ENCODE measurements at regions not wholly inside any gene's neighbourhood (a gene's known extent, or its start where the extent isn't known, plus 50 kb on each side); places are given as distances from the start of the nearest gene placed in this dataset.
"Not testable (repeated sequence)": the region's sequence is repeated elsewhere in the genome, so short reads cannot be mapped to it uniquely, and the experiment has no call there.

- H3K36me3 Mint-ChIP-seq (ENCODE audit: low read depth); H3K9me3 Mint-ChIP-seq; H3K27me3 Mint-ChIP-seq (ENCODE audit: insufficient read depth); H3K27ac Mint-ChIP-seq; DNase-seq (ENCODE audit: low spot score); intact Hi-C loops (cut with micrococcal nuclease): not testable (repeated sequence)
- peak overlapping the region; percentile 42 for H3K4me3 Mint-ChIP-seq
- H3K4me1 Mint-ChIP-seq (ENCODE audit: low read depth) = peaks cover 14% of the 10 kb centered on the region
Observed at GRCh38 chr20:25987928-25988560, 291.4 kb upstream of the ZNF337 start.

DNA sequence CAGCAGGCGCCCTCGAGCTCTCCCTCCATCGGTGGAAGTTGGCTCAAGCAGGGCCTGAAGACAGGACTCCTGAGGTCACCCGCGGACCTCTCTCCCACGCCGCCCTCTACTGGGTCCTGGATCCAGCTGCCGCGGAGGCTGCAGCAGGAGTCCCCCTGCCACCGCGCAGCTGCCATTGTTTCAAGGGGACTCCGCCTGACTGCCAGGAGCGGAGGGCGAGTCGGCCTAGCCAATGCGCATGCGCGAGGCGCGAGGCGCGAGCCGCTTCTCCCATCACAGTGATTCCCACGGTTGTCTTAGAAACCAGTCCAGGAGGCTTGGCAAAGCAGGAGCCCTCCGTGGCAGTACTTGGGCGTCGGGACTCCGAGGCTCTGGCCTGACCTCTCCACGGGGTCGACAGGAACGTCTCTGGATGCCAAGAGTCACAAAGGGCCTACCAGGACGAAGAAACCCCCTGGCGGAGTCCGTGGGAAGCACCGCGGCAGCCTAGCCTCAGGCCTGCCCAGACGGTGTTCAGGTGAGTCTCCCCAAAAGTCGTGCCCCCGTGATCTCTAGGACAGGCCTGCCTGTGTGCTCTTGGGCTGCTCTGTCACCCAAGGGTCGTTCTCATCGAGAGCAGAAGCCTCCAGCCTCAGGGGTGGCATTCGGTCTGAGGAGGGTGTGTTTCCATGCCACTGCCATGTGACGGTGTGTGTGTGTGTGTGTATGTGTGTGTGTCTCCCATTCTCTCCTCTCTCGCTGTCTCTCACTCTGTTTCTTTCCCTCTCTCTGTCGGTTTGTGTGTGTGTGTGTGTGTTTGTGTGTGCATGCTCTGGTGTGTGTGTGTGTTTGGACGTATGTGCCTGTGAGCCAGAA, 290.6 kb upstream of the ZNF337 start:
- no peaks in the 10 kb centered on the region for H3K9me3 Mint-ChIP-seq
- H3K4me1 Mint-ChIP-seq (ENCODE audit: low read depth) = peaks cover 14% of the 10 kb centered on the region
- peaks cover 2% of the 10 kb centered on the region for H3K27me3 Mint-ChIP-seq (ENCODE audit: insufficient read depth)
- peak; percentile 31 for DNase-seq (ENCODE audit: low spot score)
- H3K4me3 Mint-ChIP-seq = peak overlapping the region; percentile 42
- H3K27ac Mint-ChIP-seq = no peak overlapping the region
- intact Hi-C loops (cut with micrococcal nuclease) = no loop called here
- no peaks in the 10 kb centered on the region for H3K36me3 Mint-ChIP-seq (ENCODE audit: low read depth)

DNA sequence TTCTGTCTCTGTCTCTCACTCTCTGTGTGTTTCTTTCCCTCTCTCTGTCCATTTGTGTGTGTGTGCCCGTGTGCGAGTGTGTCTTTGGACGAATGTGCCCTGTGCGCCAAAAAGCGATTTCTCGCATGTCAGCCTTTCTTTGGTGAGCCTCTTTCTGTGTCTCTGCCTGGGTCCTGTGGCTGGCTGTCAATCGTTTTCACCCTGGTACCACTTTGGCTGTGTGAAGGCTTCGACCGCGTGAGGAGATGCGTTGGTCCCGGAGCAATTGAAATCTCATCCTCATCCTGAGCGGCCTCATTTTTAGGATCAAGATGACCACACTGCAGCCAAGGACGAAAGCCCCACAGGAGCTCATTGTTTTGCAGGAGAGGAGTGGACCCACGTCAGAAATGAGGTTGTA, 288.9 kb upstream of the ZNF337 start:
- intact Hi-C loops (cut with micrococcal nuclease) = no loop called here
- Mint-ChIP-seq H3K9me3 (peaks cover 6% of the 10 kb centered on the region), H3K27me3 (ENCODE audit: insufficient read depth) (peaks cover 2% of the 10 kb centered on the region), H3K27ac (no peak overlapping the region), H3K4me1 (ENCODE audit: low read depth) (peaks cover 14% of the 10 kb centered on the region), H3K36me3 (ENCODE audit: low read depth) (no peaks in the 10 kb centered on the region), H3K4me3 (no peak overlapping the region)
- DNase-seq (ENCODE audit: low spot score) = no peak

- Mint-ChIP-seq H3K27ac (no peak overlapping the region), H3K9me3 (peaks cover 6% of the 10 kb centered on the region), H3K36me3 (ENCODE audit: low read depth) (no peaks in the 10 kb centered on the region), H3K4me1 (ENCODE audit: low read depth) (peaks cover 14% of the 10 kb centered on the region), H3K4me3 (no peak overlapping the region), H3K27me3 (ENCODE audit: insufficient read depth) (peaks cover 2% of the 10 kb centered on the region)
- intact Hi-C loops (cut with micrococcal nuclease) = no loop called here
- no peak for DNase-seq (ENCODE audit: low spot score)
Observed at GRCh38 chr20:25984933-25985332, 288.3 kb upstream of the ZNF337 start.

DNA sequence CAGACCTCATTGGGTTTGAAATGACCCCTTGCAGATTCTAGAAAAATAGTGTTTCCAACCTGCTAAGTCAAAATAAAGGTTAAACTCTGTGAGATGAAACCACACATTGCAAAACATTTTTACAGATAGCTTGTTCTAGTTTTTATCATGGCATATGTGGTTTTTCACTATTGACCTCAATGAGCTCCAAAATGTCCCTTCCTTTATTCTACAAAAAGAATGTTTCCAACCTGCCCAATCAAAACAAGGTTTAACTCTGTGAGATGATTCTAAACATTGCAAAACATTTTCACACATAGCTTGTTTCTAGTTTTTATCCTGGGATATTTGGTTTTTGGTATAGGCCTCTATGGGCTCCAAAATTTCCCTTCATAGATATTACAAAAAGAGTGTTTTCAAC, 286.0 kb upstream of the ZNF337 start:
- H3K9me3 Mint-ChIP-seq; DNase-seq (ENCODE audit: low spot score); H3K27me3 Mint-ChIP-seq (ENCODE audit: insufficient read depth); H3K4me3 Mint-ChIP-seq; intact Hi-C loops (cut with micrococcal nuclease); H3K27ac Mint-ChIP-seq; H3K36me3 Mint-ChIP-seq (ENCODE audit: low read depth): not testable (repeated sequence)
- peaks cover 11% of the 10 kb centered on the region for H3K4me1 Mint-ChIP-seq (ENCODE audit: low read depth)

- H3K4me3 Mint-ChIP-seq = not testable (repeated sequence)
Observed at GRCh38 chr20:25978450-25979190, 282.0 kb upstream of the ZNF337 start.

DNA sequence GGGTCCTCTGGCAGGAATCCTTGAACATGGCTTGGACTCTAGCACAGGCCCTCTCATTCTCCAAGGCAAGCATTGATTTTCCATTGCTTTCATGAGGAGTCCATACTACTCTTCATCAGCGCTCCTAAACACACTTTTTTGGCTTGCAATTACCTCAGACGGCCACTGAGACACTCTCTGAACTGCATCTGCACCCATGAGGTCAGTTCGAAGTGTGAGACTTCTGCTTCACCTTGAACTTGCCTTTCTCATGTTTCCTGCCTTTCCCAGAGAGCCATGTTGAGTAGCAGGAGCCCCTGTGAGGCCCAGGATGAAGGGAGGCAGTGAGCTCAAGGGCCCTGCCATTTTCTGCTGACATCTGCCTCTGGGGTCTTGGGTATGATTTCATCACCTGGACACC, 279.2 kb upstream of the ZNF337 start:
- H3K36me3 Mint-ChIP-seq (ENCODE audit: low read depth); H3K4me1 Mint-ChIP-seq (ENCODE audit: low read depth); DNase-seq (ENCODE audit: low spot score); intact Hi-C loops (cut with micrococcal nuclease); H3K27me3 Mint-ChIP-seq (ENCODE audit: insufficient read depth); H3K4me3 Mint-ChIP-seq; H3K27ac Mint-ChIP-seq; H3K9me3 Mint-ChIP-seq: not testable (repeated sequence)

More at GRCh38 chr20:25978450-25979190, 282.0 kb upstream of the ZNF337 start:
- intact Hi-C loops (cut with micrococcal nuclease); H3K36me3 Mint-ChIP-seq (ENCODE audit: low read depth); H3K9me3 Mint-ChIP-seq; H3K27me3 Mint-ChIP-seq (ENCODE audit: insufficient read depth); DNase-seq (ENCODE audit: low spot score); H3K4me1 Mint-ChIP-seq (ENCODE audit: low read depth); H3K27ac Mint-ChIP-seq: not testable (repeated sequence)

- H3K9me3 Mint-ChIP-seq; H3K27me3 Mint-ChIP-seq (ENCODE audit: insufficient read depth); intact Hi-C loops (cut with micrococcal nuclease); H3K27ac Mint-ChIP-seq; H3K4me1 Mint-ChIP-seq (ENCODE audit: low read depth); H3K36me3 Mint-ChIP-seq (ENCODE audit: low read depth); DNase-seq (ENCODE audit: low spot score); H3K4me3 Mint-ChIP-seq: not testable (repeated sequence)
Observed at GRCh38 chr20:25965203-25965602, 268.6 kb upstream of the ZNF337 start.

GRCh38 chr20:25953876-25954275, 257.2 kb upstream of the ZNF337 start:
- intact Hi-C loops (cut with micrococcal nuclease); H3K27ac Mint-ChIP-seq; H3K36me3 Mint-ChIP-seq (ENCODE audit: low read depth); H3K4me1 Mint-ChIP-seq (ENCODE audit: low read depth); DNase-seq (ENCODE audit: low spot score); H3K9me3 Mint-ChIP-seq; H3K27me3 Mint-ChIP-seq (ENCODE audit: insufficient read depth); H3K4me3 Mint-ChIP-seq: not testable (repeated sequence)

DNA sequence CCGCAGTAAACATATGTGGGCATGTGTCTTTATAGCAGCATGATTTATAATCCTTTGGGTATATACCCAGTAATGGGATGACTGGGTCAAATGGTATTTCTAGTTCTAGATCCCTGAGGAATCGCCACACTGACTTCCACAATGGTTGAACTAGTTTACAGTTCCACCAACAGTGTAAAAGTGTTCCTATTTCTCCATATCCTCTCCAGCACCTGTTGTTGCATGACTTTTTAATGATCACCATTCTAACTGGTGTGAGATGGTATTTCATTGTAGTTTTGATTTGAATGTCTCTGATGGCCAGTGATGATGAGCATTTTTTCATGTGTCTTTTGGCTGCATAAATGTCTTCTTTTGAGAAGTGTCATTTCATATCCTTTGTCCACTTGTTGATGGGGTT, 238.6 kb upstream of the ZNF337 start:
- not testable (repeated sequence) for H3K4me3 Mint-ChIP-seq; H3K4me1 Mint-ChIP-seq (ENCODE audit: low read depth); H3K27me3 Mint-ChIP-seq (ENCODE audit: insufficient read depth)

DNA sequence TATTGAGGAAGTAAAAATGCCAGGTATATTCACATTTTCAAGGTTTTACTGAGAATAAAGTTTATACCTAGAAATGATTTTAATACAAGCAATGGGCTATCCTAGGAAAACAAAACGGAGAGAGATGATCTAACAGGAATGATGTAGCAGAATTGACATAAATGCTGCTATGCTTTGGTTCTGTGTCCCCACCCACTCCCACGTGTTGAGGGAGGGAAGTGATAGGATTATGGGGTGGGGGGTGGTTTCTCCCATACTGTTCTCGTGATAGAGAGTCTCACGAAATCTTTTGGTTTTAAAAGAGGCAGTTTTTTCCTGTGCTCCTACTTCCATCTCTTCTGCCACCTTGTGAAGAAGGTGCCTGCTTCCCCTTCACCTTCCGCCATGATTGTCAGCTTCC, 236.2 kb upstream of the ZNF337 start:
- H3K9me3 Mint-ChIP-seq; H3K27me3 Mint-ChIP-seq (ENCODE audit: insufficient read depth); H3K36me3 Mint-ChIP-seq (ENCODE audit: low read depth); H3K4me3 Mint-ChIP-seq; H3K4me1 Mint-ChIP-seq (ENCODE audit: low read depth); DNase-seq (ENCODE audit: low spot score); H3K27ac Mint-ChIP-seq; intact Hi-C loops (cut with micrococcal nuclease): not testable (repeated sequence)

More for the DNA sequence above, 238.6 kb upstream of the ZNF337 start:
- H3K36me3 Mint-ChIP-seq (ENCODE audit: low read depth); intact Hi-C loops (cut with micrococcal nuclease); H3K27ac Mint-ChIP-seq; DNase-seq (ENCODE audit: low spot score); H3K9me3 Mint-ChIP-seq: not testable (repeated sequence)

- intact Hi-C loops (cut with micrococcal nuclease); H3K9me3 Mint-ChIP-seq; H3K27ac Mint-ChIP-seq; H3K4me3 Mint-ChIP-seq; H3K27me3 Mint-ChIP-seq (ENCODE audit: insufficient read depth); DNase-seq (ENCODE audit: low spot score); H3K4me1 Mint-ChIP-seq (ENCODE audit: low read depth); H3K36me3 Mint-ChIP-seq (ENCODE audit: low read depth): not testable (repeated sequence)
Observed at GRCh38 chr20:25932170-25932569, 235.5 kb upstream of the ZNF337 start.

- H3K4me3 Mint-ChIP-seq; DNase-seq (ENCODE audit: low spot score); H3K27me3 Mint-ChIP-seq (ENCODE audit: insufficient read depth); H3K36me3 Mint-ChIP-seq (ENCODE audit: low read depth); H3K9me3 Mint-ChIP-seq; H3K4me1 Mint-ChIP-seq (ENCODE audit: low read depth); H3K27ac Mint-ChIP-seq; intact Hi-C loops (cut with micrococcal nuclease): not testable (repeated sequence)
Observed at GRCh38 chr20:25902321-25902720, 205.7 kb upstream of the ZNF337 start.
